HG03139 (cell line): ENCODE measurements at regions not wholly inside any gene's neighbourhood (a gene's known extent, or its start where the extent isn't known, plus 50 kb on each side); places are given as distances from the start of the nearest gene placed in this dataset.
"Not testable (repeated sequence)": the region's sequence is repeated elsewhere in the genome, so short reads cannot be mapped to it uniquely, and the experiment has no call there.

Experiments used
- ATAC-seq: cut with Tn5 transposase; IDR thresholded peaks from one replicate; pipeline ENCODE4 v1.9.1; 2021; ENCODE audit not compliant: unreplicated experiment

GRCh38 chr6:22132656-22133055 is 164.2 kb downstream of the PRL start:
- no peak for ATAC-seq

- no peak for ATAC-seq
Observed at GRCh38 chr6:22133357-22133756, 163.5 kb downstream of the PRL start.

- no peak for ATAC-seq
Observed at GRCh38 chr6:22134308-22134707, 162.5 kb downstream of the PRL start.

- no peak for ATAC-seq
Observed at GRCh38 chr6:22135395-22135794, 161.4 kb downstream of the PRL start.

GRCh38 chr6:22140736-22141135 is 156.1 kb downstream of the PRL start:
- not testable (repeated sequence) for ATAC-seq

GRCh38 chr6:22141241-22141745 is 155.5 kb downstream of the PRL start:
- ATAC-seq = no peak

- no peak for ATAC-seq
Observed at GRCh38 chr6:22142856-22143255, 154.0 kb downstream of the PRL start.

GRCh38 chr6:22145376-22145775 is 151.5 kb downstream of the PRL start:
- ATAC-seq = no peak

GRCh38 chr6:22145823-22146677 is 150.8 kb downstream of the PRL start:
- ATAC-seq = no peak

GRCh38 chr6:22146678-22146930 is 150.2 kb downstream of the PRL start:
- ATAC-seq = no peak

GRCh38 chr6:22146931-22147701 is 149.7 kb downstream of the PRL start:
- ATAC-seq = no peak

GRCh38 chr6:22147921-22148776 is 148.7 kb downstream of the PRL start:
- ATAC-seq = no peak

- no peak for ATAC-seq
Observed at GRCh38 chr6:22149096-22149495, 147.7 kb downstream of the PRL start.

GRCh38 chr6:22149501-22150367 is 147.1 kb downstream of the PRL start:
- no peak for ATAC-seq

- ATAC-seq = no peak
Observed at GRCh38 chr6:22150368-22151035, 146.3 kb downstream of the PRL start.

- no peak for ATAC-seq
Observed at GRCh38 chr6:22151892-22152291, 144.9 kb downstream of the PRL start.

GRCh38 chr6:22152841-22153240 is 144.0 kb downstream of the PRL start:
- ATAC-seq = no peak

GRCh38 chr6:22153384-22154158 is 143.3 kb downstream of the PRL start:
- ATAC-seq = no peak

GRCh38 chr6:22155551-22155950 is 141.3 kb downstream of the PRL start:
- no peak for ATAC-seq
